Left hindlimb (tissue), 1 donor: ENCODE measurements at regions not wholly inside any gene's neighbourhood (a gene's known extent, or its start where the extent isn't known, plus 50 kb on each side); places are given as distances from the start of the nearest gene placed in this dataset.
"Not testable (repeated sequence)": the region's sequence is repeated elsewhere in the genome, so short reads cannot be mapped to it uniquely, and the experiment has no call there.

Experiments used
- DNase-seq: peaks from one replicate; pipeline ENCODE4 v3.0.0-alpha.2; 2018

GRCh38 chr4:27894951-27895350, 1034.3 kb downstream of the STIM2 start:
- no peak for DNase-seq

DNA sequence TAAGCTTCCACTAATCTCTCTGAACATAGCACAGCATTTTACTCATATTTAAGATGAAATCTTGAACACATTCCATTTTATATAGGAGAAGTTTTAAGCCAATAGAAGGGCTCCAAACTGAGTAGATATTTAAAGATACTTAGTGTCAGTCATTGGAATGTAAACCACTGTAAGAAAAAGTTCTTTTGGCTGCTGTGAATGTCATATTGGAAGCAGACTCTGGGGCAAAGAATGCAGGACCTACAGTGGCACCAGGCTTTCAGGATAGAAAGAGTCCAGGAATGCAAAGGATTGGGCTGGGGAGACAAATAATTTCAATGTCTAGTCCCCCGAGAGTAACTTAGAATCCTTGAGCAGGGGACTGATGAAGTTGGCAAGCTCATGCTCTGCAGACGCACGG, 1047.7 kb downstream of the STIM2 start:
- no peak for DNase-seq

DNA sequence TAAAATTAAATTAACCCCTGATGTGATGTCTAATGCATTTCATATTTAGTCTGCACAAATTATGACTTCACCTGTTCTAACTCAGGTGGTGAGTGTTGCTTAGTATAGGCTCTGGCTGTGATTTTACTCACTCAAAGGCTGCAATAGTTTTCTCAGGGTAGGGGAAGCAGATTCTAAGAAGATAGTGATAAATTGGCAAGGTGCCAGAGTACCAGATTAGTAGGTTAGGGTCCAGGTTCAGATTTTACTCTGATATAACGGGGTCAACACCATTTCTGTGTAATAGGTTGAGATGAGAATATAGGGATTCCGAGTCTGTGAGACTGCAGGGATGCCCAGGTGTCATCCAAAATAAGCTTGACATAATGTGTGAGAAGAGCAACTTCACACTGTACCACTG, 1049.6 kb downstream of the STIM2 start:
- DNase-seq = no peak

DNA sequence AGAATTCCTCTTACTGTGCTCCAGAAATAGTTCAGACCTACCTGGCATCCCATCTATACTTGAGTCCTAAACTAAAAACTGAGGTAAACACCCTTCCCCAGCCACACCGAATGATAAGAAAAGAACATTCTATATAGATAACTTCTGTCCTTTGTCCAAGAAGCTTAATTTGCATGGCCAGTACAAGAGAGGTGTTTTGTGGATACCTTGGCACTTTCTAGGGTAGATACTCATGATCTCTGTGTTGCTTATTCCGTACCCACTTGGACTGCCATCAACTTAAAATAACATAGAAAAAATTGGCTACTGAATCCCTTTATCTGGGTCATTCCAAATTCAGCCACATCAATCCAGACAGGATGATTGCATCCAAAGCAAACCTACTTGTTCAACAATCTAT, 1050.4 kb downstream of the STIM2 start:
- DNase-seq = no peak

- DNase-seq = no peak
Measured at GRCh38 chr4:27913738-27914137, 1053.1 kb downstream of the STIM2 start.

DNA sequence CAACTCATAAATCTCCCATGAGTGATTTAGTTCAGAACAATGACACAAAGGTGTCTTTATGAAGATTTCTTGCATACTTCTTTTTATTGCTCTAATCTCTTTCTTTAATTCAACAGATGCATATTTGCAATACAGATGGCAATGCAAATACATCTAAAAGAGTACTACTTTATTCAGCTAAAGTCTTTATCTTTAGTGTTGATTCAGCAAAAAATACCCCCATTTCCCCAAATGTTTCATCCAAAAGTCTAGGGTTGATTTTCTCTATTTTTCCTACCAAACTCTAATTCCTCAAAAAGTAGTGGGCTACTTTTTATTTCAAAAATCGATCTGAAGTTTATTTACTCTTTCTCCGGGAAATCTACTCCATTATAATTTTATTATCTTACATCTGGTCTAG, 1055.2 kb downstream of the STIM2 start:
- DNase-seq = no peak

- DNase-seq = no peak
Measured at GRCh38 chr4:27916452-27917184, 1056.0 kb downstream of the STIM2 start.

DNA sequence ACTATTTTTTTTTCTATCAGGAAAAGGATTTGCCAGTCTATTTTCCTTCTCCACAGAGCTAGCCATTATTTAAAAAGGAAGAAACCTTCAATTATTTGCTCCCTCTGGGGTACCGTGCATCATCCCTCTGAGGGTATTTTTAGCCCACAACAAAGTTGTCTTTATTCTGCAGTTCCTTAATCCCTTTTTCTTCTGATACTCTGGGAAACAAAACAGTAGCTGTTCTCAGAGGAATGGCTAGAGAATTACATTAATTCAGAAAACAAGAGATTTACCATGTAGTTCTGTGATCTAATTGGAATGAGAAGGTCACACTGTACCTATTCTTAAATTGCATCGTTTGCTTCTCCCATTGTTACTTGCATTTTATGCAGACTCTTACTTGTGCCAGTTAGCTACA, 1056.7 kb downstream of the STIM2 start:
- DNase-seq = no peak

DNA sequence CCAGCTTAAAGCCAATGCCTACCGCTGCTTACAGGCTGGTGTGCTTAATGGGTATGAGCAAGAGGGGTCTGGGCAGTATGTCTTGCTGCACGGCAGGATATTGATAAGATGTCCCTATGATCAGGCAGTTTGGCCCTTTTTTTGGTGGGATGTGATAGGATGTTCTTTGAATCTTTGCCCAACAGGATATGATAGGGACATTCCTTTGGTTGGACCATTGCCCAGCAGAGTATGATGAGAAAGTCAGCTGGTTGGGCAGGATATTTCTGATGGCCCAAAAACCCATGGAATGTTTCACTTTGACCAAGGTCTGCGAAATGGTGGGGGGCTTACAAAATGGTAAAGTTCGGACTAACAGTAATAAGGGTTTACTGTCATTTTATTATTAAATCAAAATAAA, 1060.6 kb downstream of the STIM2 start:
- no peak for DNase-seq

- no peak for DNase-seq
Measured at GRCh38 chr4:27928761-27929540, 1068.3 kb downstream of the STIM2 start.

DNA sequence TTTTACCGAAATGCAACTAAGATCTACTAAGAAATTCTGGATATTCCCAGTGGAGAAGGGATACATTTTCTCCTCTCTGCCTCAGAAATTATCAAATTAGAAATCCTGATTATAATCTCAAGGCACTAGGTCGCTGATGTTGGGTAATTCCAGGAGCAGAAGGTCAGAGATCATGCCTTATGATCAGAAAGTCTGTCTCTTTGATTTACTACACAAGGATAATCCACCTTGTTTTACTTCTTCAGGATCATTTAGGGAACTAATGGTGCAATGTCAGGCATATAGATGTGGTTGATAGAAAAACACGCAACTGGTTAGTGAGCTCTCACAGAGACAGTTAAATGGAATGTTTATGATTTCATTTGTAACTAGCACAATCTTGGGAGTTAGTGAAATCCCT, 1069.7 kb downstream of the STIM2 start:
- no peak for DNase-seq

GRCh38 chr4:27930976-27931375, 1070.3 kb downstream of the STIM2 start:
- no peak for DNase-seq

DNA sequence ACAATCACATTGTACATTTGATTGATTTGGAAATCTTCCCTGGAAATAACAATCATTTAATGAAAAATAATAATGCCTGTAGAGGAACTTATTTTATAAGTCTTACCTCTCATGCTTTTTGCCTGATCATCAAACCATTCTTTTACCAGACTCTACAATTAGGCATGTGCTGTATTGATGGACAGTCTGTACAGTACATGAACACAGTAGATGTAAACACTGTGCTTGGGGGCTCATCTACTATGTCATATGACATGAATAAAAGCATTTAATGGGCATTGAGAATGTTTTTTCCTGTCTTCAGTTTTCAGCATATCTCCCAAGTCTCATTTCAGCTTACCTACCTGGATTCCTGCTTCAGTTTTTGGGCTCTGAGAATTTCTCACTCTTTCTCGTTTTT, 1070.9 kb downstream of the STIM2 start:
- DNase-seq = no peak

DNA sequence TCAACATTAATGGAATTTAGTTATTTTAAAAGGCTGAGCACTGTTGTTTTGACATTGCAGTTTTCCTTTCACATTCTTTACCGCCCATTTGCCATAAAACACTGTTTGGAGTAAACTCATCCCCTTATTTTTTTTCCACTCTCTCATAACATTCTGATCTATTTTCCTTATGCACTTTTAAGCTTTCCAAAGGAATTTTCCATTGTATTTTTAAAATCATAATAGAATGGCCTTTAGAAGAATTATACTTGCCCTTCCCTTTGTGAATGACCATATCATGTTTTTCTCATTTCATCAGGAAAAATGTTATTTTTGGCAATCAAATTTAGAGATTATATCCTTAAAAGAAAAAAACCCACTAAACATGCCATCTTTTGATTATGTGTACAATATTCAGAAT, 1074.2 kb downstream of the STIM2 start:
- no peak for DNase-seq

- DNase-seq = no peak
Measured at GRCh38 chr4:27946799-27947198, 1086.2 kb downstream of the STIM2 start.

- no peak for DNase-seq
Measured at GRCh38 chr4:27947302-27947701, 1086.7 kb downstream of the STIM2 start.

- DNase-seq = no peak
Measured at GRCh38 chr4:27964095-27964494, 1103.5 kb downstream of the STIM2 start.

DNA sequence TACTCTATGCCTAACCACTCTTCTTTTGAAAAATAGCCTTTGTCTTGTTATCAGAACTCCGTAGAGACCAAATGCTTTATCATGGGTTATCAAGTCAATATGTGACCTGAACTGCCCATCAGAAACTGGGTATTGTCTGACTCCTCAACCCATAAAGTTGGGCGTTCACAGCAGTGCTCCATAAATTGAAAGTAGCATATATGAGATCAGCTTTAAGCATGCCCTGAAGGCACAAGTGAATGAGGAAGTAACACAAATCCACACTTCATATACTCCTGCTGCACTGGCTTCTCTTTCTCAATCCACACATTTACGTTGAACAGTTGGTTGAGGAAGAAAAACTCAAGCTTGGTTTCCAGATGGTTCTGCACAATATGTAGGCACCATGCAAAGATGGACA, 1106.0 kb downstream of the STIM2 start:
- no peak for DNase-seq

- DNase-seq = no peak
Measured at GRCh38 chr4:27973056-27973455, 1112.4 kb downstream of the STIM2 start.

DNA sequence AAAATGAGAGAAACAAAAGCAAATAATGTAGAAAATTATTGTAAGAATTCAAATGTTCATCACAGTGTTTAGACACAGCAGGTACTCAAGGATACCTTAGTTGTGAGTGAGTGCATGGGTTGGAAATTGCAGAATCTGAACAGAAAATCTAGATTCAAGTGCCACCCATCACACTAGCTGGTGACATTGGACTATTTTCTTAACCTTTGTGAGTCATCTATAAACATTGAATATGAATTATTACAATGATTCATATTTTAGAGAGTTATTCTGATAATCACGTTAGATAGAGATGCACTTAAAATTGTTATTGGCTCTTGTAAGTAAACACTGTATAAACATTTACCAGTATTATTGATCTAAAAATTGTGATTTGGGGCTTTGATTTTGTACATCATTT, 1113.1 kb downstream of the STIM2 start:
- DNase-seq = no peak

DNA sequence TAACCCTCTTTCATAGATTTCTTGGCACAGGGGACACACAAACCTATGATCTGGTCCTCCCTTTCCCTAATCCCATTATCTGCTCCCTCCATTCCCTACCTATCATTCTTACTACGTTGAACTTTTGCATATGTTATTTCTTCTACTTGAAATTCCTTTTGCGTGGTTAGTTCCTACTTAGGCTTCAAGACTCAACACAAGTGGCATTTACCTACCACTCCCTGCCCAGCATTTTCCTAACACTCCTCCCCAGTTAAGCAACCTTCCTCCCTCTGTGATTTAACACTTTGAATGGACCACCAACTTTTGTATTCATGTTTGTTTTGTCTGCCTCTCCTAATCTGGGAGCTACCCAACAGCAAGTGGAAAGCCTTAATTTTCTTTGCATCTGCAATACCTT, 1113.7 kb downstream of the STIM2 start:
- DNase-seq = no peak

GRCh38 chr4:27974881-27975280, 1114.2 kb downstream of the STIM2 start:
- DNase-seq = not testable (repeated sequence)

DNA sequence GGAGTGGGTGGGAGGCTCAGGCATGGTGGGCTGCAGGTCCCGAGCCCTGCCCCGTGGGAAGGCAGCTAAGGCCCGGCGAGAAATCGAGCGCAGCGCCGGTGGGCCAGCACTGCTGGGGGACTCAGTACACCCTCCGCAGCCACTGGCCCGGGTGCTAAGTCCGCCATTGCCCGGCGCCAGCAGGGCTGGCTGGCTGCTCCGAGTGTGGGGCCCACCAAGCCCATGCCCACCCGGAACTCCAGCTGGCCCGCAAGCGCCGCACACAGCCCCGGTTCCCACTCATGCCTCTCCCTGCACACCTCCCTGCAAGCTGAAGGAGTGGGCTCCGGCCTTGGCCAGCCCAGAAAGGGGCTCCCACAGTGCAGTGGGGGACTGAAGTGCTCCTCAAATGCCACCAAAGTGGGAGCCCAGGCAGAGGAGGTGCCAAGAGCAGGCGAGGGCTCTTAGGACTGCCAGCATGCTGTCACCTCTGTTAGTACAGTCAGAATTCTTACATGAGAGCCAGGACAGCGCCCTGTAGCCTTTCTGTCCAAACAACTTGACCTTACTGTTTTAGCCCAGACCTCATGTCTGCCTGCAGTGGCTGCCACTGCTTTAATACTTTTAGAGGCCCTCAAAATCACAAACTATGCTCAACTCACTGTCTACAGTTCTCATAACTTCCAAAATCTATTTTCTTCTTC, 1117.9 kb downstream of the STIM2 start:
- DNase-seq = not testable (repeated sequence)

DNA sequence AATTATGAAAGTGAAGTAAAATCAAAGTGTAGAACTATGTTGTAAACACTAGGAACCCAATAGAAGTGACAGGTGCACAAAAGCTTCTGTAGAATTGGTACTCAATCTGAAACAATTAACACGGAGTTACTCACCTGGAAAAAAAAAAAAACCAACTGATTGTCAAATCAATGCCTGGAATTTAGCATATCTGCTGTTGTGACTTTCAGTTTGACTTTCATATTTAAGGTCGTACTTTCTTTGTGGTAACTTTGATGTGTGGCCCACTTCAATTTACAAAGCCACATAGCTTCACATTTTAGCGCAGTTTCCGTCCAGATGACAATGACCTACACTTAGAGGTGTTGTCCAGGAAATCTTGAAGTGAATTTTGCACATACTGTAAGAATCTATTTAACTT, 1124.9 kb downstream of the STIM2 start:
- DNase-seq = no peak
